ENCODE measurements at regions not wholly inside any gene's neighbourhood (a gene's known extent, or its start where the extent isn't known, plus 50 kb on each side); places are given as distances from the start of the nearest gene placed in this dataset.

DNA sequence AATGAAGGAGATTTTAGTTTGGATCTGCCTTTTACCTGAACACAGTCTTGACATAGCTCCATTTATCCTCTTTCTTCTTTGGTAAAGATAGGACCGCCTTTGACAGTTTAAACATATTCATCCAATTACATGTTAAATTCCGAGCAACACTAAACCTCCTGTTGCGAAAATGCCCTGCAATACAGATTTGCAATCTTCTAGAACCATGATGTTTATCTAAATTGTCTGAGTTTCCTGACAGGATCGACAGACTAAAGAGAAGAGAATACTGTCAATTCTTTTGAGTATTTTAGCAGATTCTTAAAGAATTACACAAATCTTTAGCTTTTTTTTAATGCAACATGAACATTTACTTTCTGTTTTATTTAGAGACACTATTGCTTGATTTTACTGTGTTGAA, 1145.5 kb downstream of the CDH11 start:
- H3K4me3 ChIP-seq: no peak overlapping the region
- H3K9ac ChIP-seq (ENCODE audit: low read depth in 2 of 2, low read length in 2 of 2): no peak overlapping the region
- intact Hi-C loops (cut with DNase I): no loop called here
- no peaks in the 10 kb centered on the region for H3K27me3 ChIP-seq
- no peaks in the 10 kb centered on the region for H3K36me3 ChIP-seq
- TF ChIP-seq, protein P1, sequence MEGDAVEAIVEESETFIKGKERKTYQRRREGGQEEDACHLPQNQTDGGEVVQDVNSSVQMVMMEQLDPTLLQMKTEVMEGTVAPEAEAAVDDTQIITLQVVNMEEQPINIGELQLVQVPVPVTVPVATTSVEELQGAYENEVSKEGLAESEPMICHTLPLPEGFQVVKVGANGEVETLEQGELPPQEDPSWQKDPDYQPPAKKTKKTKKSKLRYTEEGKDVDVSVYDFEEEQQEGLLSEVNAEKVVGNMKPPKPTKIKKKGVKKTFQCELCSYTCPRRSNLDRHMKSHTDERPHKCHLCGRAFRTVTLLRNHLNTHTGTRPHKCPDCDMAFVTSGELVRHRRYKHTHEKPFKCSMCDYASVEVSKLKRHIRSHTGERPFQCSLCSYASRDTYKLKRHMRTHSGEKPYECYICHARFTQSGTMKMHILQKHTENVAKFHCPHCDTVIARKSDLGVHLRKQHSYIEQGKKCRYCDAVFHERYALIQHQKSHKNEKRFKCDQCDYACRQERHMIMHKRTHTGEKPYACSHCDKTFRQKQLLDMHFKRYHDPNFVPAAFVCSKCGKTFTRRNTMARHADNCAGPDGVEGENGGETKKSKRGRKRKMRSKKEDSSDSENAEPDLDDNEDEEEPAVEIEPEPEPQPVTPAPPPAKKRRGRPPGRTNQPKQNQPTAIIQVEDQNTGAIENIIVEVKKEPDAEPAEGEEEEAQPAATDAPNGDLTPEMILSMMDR (IDR thresholded peaks at IDR 0.05): no peak
- H3K9me3 ChIP-seq: no peaks in the 10 kb centered on the region
- no peak overlapping the region for H3K27ac ChIP-seq
- no peaks in the 10 kb centered on the region for H3K4me1 ChIP-seq
- no peak for DNase-seq

DNA sequence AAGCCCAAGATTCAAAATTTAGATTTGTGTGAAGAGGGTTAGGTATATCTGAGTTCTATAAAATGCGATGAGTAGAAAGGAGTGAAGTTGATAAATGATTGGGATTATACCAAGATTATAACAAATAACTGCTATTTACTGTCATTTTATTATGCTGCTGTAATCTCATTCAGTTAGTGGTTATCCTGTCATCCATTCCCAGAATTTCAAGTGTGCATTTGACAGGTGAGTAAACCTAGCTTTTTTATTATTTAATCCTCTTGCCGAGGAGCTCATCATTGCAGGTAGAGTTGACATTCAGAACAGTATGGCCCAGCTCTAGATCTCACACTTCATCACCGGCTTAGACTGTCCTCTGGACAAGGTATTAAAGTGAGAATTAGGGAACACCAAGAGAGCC, 1146.2 kb downstream of the CDH11 start:
- H3K36me3 ChIP-seq: no peaks in the 10 kb centered on the region

DNA sequence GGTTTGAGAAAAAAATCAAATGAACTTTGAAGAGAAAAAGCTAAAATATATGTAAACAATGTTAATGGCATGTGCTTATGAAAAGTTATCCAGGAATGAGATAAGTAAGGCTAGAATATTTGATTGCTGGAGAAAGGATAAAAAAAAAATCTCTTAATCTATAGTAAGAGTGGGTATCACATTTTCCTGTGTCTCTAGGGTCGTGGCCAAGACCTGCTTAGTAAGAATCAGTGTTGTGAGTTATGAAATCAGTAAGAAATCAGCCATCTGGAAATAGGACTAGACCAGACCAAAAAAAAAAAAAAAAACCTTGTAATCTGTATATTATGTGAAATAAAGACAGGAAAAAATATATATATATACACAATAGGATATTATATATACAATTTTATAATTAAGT, 1153.9 kb downstream of the CDH11 start:
- H3K4me3 ChIP-seq: no peak overlapping the region
- H3K27me3 ChIP-seq: no peaks in the 10 kb centered on the region
- H3K36me3 ChIP-seq: no peaks in the 10 kb centered on the region
- H3K9ac ChIP-seq (ENCODE audit: low read depth in 2 of 2, low read length in 2 of 2): no peak overlapping the region
- TF ChIP-seq, protein P1 (IDR thresholded peaks at IDR 0.05): no peak
- H3K9me3 ChIP-seq: no peaks in the 10 kb centered on the region
- H3K27ac ChIP-seq: no peak overlapping the region
- intact Hi-C loops (cut with DNase I): no loop called here
- no peak for DNase-seq
- no peaks in the 10 kb centered on the region for H3K4me1 ChIP-seq

More for the DNA sequence above, 1146.2 kb downstream of the CDH11 start:
- no peak overlapping the region for H3K9ac ChIP-seq (ENCODE audit: low read depth in 2 of 2, low read length in 2 of 2)
- no peak overlapping the region for H3K4me3 ChIP-seq
- H3K27ac ChIP-seq: no peak overlapping the region
- H3K9me3 ChIP-seq: no peaks in the 10 kb centered on the region
- intact Hi-C loops (cut with DNase I): no loop called here
- TF ChIP-seq, protein P1 (IDR thresholded peaks at IDR 0.05): no peak
- H3K4me1 ChIP-seq: no peaks in the 10 kb centered on the region
- no peak for DNase-seq
- H3K27me3 ChIP-seq: no peaks in the 10 kb centered on the region

DNA sequence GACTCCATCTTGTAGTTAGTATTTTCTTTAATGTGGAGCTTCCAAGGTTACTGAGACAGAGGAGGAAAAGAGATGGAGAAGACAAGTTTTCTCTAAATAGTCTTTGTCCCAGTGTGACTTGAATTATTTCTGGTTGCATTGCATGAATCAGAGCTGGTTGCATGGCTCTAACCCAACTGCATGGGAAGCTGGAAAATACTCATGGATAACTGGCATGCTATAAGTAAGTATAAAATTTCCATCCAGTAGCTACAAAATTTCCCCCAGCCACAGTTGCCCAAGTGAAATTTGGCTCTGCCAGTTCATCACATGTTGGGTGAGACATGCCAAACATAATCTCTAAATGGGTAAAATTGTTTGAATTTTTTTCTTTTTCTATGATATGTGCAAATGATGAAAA, 1161.5 kb downstream of the CDH11 start:
- intact Hi-C loops (cut with DNase I): no loop called here
- DNase-seq: no peak
- H3K9ac ChIP-seq (ENCODE audit: low read depth in 2 of 2, low read length in 2 of 2): no peak overlapping the region
- H3K27me3 ChIP-seq: no peaks in the 10 kb centered on the region
- TF ChIP-seq, protein P1 (IDR thresholded peaks at IDR 0.05): no peak
- H3K27ac ChIP-seq: no peak overlapping the region
- no peaks in the 10 kb centered on the region for H3K9me3 ChIP-seq
- H3K4me1 ChIP-seq: no peaks in the 10 kb centered on the region
- H3K36me3 ChIP-seq: no peaks in the 10 kb centered on the region
- H3K4me3 ChIP-seq: no peak overlapping the region

DNA sequence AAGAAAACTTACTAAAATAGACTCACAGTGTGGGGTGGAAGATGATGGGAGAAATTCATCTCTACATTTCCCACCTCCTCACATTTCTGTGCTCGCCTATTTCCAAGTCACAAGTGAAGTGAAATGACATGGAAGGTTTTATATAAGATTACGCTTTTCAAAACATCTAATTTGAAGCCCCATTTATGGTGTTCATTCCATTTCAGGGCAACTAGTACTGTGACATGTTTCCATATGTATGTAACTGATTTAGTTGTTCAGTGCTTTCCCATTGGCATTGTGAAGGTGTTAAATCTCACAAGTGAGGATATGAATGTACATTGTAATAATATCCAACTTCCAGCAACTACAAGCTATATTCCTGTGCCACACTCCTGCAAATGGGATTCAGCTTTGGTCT, 1174.8 kb downstream of the CDH11 start:
- no peaks in the 10 kb centered on the region for H3K4me1 ChIP-seq
- no peak for DNase-seq
- TF ChIP-seq, protein P1 (IDR thresholded peaks at IDR 0.05): no peak
- intact Hi-C loops (cut with DNase I): no loop called here
- H3K9me3 ChIP-seq: no peaks in the 10 kb centered on the region
- no peaks in the 10 kb centered on the region for H3K27me3 ChIP-seq
- H3K27ac ChIP-seq: no peak overlapping the region
- H3K36me3 ChIP-seq: no peaks in the 10 kb centered on the region
- no peak overlapping the region for H3K9ac ChIP-seq (ENCODE audit: low read depth in 2 of 2, low read length in 2 of 2)
- H3K4me3 ChIP-seq: no peak overlapping the region

DNA sequence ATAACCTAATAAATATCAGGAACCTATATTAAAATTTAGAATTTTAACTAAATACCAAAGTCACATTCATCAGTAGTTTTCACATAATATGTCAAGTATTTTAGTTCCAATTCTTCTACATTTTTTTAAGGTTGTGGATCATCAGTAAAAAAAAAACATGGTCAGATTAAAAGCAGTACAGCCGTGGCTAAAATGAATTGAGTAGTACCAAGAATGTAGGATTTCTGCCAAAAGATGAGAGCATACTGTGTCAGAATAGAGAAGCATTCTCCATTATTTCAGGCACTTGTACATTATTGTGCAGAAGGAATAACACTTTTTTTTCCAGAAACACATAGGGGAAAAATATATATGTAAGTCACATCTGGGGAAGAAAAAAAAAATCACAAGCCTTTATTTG, 1176.1 kb downstream of the CDH11 start:
- no peak overlapping the region for H3K9ac ChIP-seq (ENCODE audit: low read depth in 2 of 2, low read length in 2 of 2)
- no peak overlapping the region for H3K4me3 ChIP-seq
- H3K27me3 ChIP-seq: no peaks in the 10 kb centered on the region
- H3K9me3 ChIP-seq: no peaks in the 10 kb centered on the region
- intact Hi-C loops (cut with DNase I): no loop called here
- TF ChIP-seq, protein P1 (IDR thresholded peaks at IDR 0.05): no peak
- H3K27ac ChIP-seq: no peak overlapping the region
- no peak for DNase-seq
- no peaks in the 10 kb centered on the region for H3K36me3 ChIP-seq
- no peaks in the 10 kb centered on the region for H3K4me1 ChIP-seq

Data from colonic mucosa (tissue), 4 donors.